ENCODE measurements at regions not wholly inside any gene's neighbourhood (a gene's known extent, or its start where the extent isn't known, plus 50 kb on each side); places are given as distances from the start of the nearest gene placed in this dataset.

- Mint-ChIP-seq H3K4me1 (no peaks in the 10 kb centered on the region), H3K4me3 (no peak overlapping the region), H3K36me3 (no peaks in the 10 kb centered on the region), H3K9me3 (no peaks in the 10 kb centered on the region), H3K27ac (no peak overlapping the region), H3K27me3 (ENCODE audit: low read depth in 2 of 2) (peaks cover 4 to 6% of the 10 kb centered on the region in 2 donors)
- TF ChIP-seq CTCF (IDR thresholded peaks at IDR 0.05), result no peak
- intact Hi-C loops (cut with micrococcal nuclease), result no loop called here
- Histone ChIP-seq H3K27ac (ENCODE audit: low read length) (no peak overlapping the region), H3K4me3 (ENCODE audit: low read length) (no peak overlapping the region), H3K9me3 (ENCODE audit: control insufficient read depth, insufficient read depth, low read length) (peaks cover 6% of the 10 kb centered on the region), H3K4me1 (ENCODE audit: control insufficient read depth, insufficient read depth, low read length) (no peaks in the 10 kb centered on the region), H3K36me3 (ENCODE audit: control insufficient read depth, insufficient read depth, low read length) (no peaks in the 10 kb centered on the region), H3K27me3 (ENCODE audit: control insufficient read depth, insufficient read depth, low read length) (no peaks in the 10 kb centered on the region)
- ATAC-seq (no peak), DNase-seq (no peak)
- WGBS (ENCODE audit: insufficient coverage), result 80% methylated on average over 2 of the region's 2 CpGs
Observed at GRCh38 chr1:56202186-56202585, 377.2 kb downstream of the PLPP3 start.

- Histone ChIP-seq H3K4me1 (ENCODE audit: control insufficient read depth, insufficient read depth, low read length) (no peaks in the 10 kb centered on the region), H3K27me3 (ENCODE audit: control insufficient read depth, insufficient read depth, low read length) (no peaks in the 10 kb centered on the region), H3K4me3 (ENCODE audit: low read length) (no peak overlapping the region), H3K27ac (ENCODE audit: low read length) (no peak overlapping the region), H3K36me3 (ENCODE audit: control insufficient read depth, insufficient read depth, low read length) (no peaks in the 10 kb centered on the region), H3K9me3 (ENCODE audit: control insufficient read depth, insufficient read depth, low read length) (no peaks in the 10 kb centered on the region)
- Mint-ChIP-seq H3K36me3 (no peaks in the 10 kb centered on the region), H3K27ac (no peak overlapping the region), H3K9me3 (peaks cover 0 to 2% of the 10 kb centered on the region in 2 donors), H3K27me3 (ENCODE audit: low read depth in 2 of 2) (peaks cover 4 to 6% of the 10 kb centered on the region in 2 donors), H3K4me3 (no peak overlapping the region), H3K4me1 (no peaks in the 10 kb centered on the region)
- intact Hi-C loops (cut with micrococcal nuclease), result no loop called here
- no peak for TF ChIP-seq CTCF (IDR thresholded peaks at IDR 0.05)
- 82% methylated on average over 2 of the region's 2 CpGs for WGBS (ENCODE audit: insufficient coverage)
- DNase-seq, result no peak
- no peak for ATAC-seq
Observed at GRCh38 chr1:56200896-56201295, 378.5 kb downstream of the PLPP3 start.

- 75% methylated on average over 4 of the region's 4 CpGs for WGBS (ENCODE audit: insufficient coverage)
- no peak for ATAC-seq
Observed at GRCh38 chr1:56200442-56200841, 378.9 kb downstream of the PLPP3 start.

More at GRCh38 chr1:56200442-56200841, 378.9 kb downstream of the PLPP3 start:
- H3K4me1 Mint-ChIP-seq, result no peaks in the 10 kb centered on the region
- TF ChIP-seq CTCF (IDR thresholded peaks at IDR 0.05), result no peak
- no peak overlapping the region for H3K27ac Mint-ChIP-seq
- peaks cover 1 to 4% of the 10 kb centered on the region in 2 donors for H3K27me3 Mint-ChIP-seq (ENCODE audit: low read depth in 2 of 2)
- Histone ChIP-seq H3K9me3 (ENCODE audit: control insufficient read depth, insufficient read depth, low read length) (no peaks in the 10 kb centered on the region), H3K4me3 (ENCODE audit: low read length) (no peak overlapping the region), H3K4me1 (ENCODE audit: control insufficient read depth, insufficient read depth, low read length) (no peaks in the 10 kb centered on the region), H3K27me3 (ENCODE audit: control insufficient read depth, insufficient read depth, low read length) (no peaks in the 10 kb centered on the region), H3K27ac (ENCODE audit: low read length) (no peak overlapping the region), H3K36me3 (ENCODE audit: control insufficient read depth, insufficient read depth, low read length) (no peaks in the 10 kb centered on the region)
- peaks cover 0 to 2% of the 10 kb centered on the region in 2 donors for H3K9me3 Mint-ChIP-seq
- no peak overlapping the region for H3K4me3 Mint-ChIP-seq
- intact Hi-C loops (cut with micrococcal nuclease), result no loop called here
- DNase-seq, result no peak
- no peaks in the 10 kb centered on the region for H3K36me3 Mint-ChIP-seq
